PFSK-1 (cell line): ENCODE measurements at regions not wholly inside any gene's neighbourhood (a gene's known extent, or its start where the extent isn't known, plus 50 kb on each side); places are given as distances from the start of the nearest gene placed in this dataset.

ENCODE experiments used
- FOXP2 ChIP-seq: optimal IDR thresholded peaks from 2 replicates; pipeline ENCODE3; 2011; ENCODE audit warnings: borderline replicate concordance, control low read depth, inconsistent platforms; ENCODE audit not compliant: insufficient read depth; ENCODE audit errors: extremely low read length, extremely low read depth
- POLR2AphosphoS5 ChIP-seq: IDR thresholded peaks from 2 replicates; pipeline ENCODE4 v1.6.1; 2012; ENCODE audit warnings: low read depth, mild to moderate bottlenecking, control low read depth, low read length, moderate library complexity
- SIN3A ChIP-seq: IDR thresholded peaks from 2 replicates; pipeline ENCODE4 v1.6.1; 2012; ENCODE audit warnings: mild to moderate bottlenecking, low read length, moderate library complexity, borderline replicate concordance; ENCODE audit not compliant: insufficient read depth
- TAF1 ChIP-seq: IDR thresholded peaks from 2 replicates; pipeline ENCODE4 v1.6.1; 2012; ENCODE audit warnings: low read length, control low read depth, borderline replicate concordance; ENCODE audit not compliant: insufficient read depth
- TF ChIP-seq, protein P1 (sequence below), 2 experiments: IDR thresholded peaks; 2 replicates each; pipeline versions ENCODE4 v1.6.1 to v1.8.0; 2011 to 2012; ENCODE audit warnings: low read depth in 2 of 2, low read length in 2 of 2, control low read depth in 1 of 2, inconsistent platforms in 1 of 2, mild to moderate bottlenecking in 1 of 2, moderate library complexity in 1 of 2; ENCODE audit not compliant: insufficient read depth in 1 of 2

DNA sequence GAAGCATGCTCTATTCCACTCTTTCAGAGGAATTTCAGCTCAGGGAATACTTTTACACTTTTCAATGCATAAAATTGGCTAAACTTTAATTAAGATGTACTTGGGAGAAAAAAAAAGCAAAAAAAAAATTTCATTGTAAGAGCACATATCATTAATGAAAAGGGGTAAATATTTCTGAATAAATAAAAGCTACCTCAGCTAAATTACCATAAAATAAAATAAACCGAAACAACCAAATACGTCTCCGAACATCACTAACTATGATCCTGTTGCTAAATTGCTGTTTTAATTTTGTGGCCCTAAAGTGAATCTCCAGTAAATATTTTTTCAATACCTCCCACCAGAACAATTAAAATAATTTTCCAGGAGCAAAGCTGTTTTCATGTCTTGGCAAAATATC is 203.7 kb upstream of the KCNJ16 start:
- TF ChIP-seq POLR2AphosphoS5: no peak
- TF ChIP-seq TAF1: no peak
- TF ChIP-seq, protein P1, sequence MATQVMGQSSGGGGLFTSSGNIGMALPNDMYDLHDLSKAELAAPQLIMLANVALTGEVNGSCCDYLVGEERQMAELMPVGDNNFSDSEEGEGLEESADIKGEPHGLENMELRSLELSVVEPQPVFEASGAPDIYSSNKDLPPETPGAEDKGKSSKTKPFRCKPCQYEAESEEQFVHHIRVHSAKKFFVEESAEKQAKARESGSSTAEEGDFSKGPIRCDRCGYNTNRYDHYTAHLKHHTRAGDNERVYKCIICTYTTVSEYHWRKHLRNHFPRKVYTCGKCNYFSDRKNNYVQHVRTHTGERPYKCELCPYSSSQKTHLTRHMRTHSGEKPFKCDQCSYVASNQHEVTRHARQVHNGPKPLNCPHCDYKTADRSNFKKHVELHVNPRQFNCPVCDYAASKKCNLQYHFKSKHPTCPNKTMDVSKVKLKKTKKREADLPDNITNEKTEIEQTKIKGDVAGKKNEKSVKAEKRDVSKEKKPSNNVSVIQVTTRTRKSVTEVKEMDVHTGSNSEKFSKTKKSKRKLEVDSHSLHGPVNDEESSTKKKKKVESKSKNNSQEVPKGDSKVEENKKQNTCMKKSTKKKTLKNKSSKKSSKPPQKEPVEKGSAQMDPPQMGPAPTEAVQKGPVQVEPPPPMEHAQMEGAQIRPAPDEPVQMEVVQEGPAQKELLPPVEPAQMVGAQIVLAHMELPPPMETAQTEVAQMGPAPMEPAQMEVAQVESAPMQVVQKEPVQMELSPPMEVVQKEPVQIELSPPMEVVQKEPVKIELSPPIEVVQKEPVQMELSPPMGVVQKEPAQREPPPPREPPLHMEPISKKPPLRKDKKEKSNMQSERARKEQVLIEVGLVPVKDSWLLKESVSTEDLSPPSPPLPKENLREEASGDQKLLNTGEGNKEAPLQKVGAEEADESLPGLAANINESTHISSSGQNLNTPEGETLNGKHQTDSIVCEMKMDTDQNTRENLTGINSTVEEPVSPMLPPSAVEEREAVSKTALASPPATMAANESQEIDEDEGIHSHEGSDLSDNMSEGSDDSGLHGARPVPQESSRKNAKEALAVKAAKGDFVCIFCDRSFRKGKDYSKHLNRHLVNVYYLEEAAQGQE (IDR thresholded peaks at IDR 0.05; ENCODE audit: insufficient read depth in 1 of 2, low read depth in 2 of 2, low read length in 2 of 2): no peak
- TF ChIP-seq SIN3A: no peak
- no peak for TF ChIP-seq FOXP2
